ENCODE measurements at regions not wholly inside any gene's neighbourhood (a gene's known extent, or its start where the extent isn't known, plus 50 kb on each side); places are given as distances from the start of the nearest gene placed in this dataset.

- POLR2A ChIA-PET = no interaction called here
- H3K4me3 ChIP-seq (ENCODE audit: low read depth, low read length) = no peak overlapping the region
- CTCF ChIA-PET = no interaction called here
- DNase-seq (ENCODE audit: low read depth, low spot score) = no peak
- H3K9me3 ChIP-seq (ENCODE audit: control insufficient read depth, insufficient read depth, low read length) = no peaks in the 10 kb centered on the region
- no peak overlapping the region for H3K27ac ChIP-seq (ENCODE audit: low read depth, low read length)
- no peaks in the 10 kb centered on the region for H3K27me3 ChIP-seq (ENCODE audit: control insufficient read depth, insufficient read depth, low read length)
- no peak for TF ChIP-seq CTCF (IDR thresholded peaks at IDR 0.05; ENCODE audit: low read depth, low read length)
These were observed 380.5 kb downstream of the IDS start for GRCh38 chrX:149124526-149125108.

GRCh38 chrX:149121206-149121920 is 383.7 kb downstream of the IDS start:
- no peak overlapping the region for H3K4me3 ChIP-seq (ENCODE audit: low read depth, low read length)
- no peak for DNase-seq (ENCODE audit: low read depth, low spot score)
- POLR2A ChIA-PET = no interaction called here
- no peaks in the 10 kb centered on the region for H3K27me3 ChIP-seq (ENCODE audit: control insufficient read depth, insufficient read depth, low read length)
- CTCF ChIA-PET = no interaction called here
- no peak overlapping the region for H3K27ac ChIP-seq (ENCODE audit: low read depth, low read length)
- no peak for TF ChIP-seq CTCF (IDR thresholded peaks at IDR 0.05; ENCODE audit: low read depth, low read length)
- no peaks in the 10 kb centered on the region for H3K9me3 ChIP-seq (ENCODE audit: control insufficient read depth, insufficient read depth, low read length)

GRCh38 chrX:149120459-149120858 is 384.6 kb downstream of the IDS start:
- POLR2A ChIA-PET = no interaction called here
- no peaks in the 10 kb centered on the region for H3K27me3 ChIP-seq (ENCODE audit: control insufficient read depth, insufficient read depth, low read length)
- H3K9me3 ChIP-seq (ENCODE audit: control insufficient read depth, insufficient read depth, low read length) = no peaks in the 10 kb centered on the region
- no peak for DNase-seq (ENCODE audit: low read depth, low spot score)
- no peak overlapping the region for H3K4me3 ChIP-seq (ENCODE audit: low read depth, low read length)
- no peak for TF ChIP-seq CTCF (IDR thresholded peaks at IDR 0.05; ENCODE audit: low read depth, low read length)
- H3K27ac ChIP-seq (ENCODE audit: low read depth, low read length) = no peak overlapping the region
- CTCF ChIA-PET = no interaction called here

GRCh38 chrX:149114874-149115273 is 390.2 kb downstream of the IDS start:
- Histone ChIP-seq H3K27ac (ENCODE audit: low read depth, low read length) (no peak overlapping the region), H3K4me3 (ENCODE audit: low read depth, low read length) (no peak overlapping the region), H3K27me3 (ENCODE audit: control insufficient read depth, insufficient read depth, low read length) (no peaks in the 10 kb centered on the region), H3K9me3 (ENCODE audit: control insufficient read depth, insufficient read depth, low read length) (peaks cover 5% of the 10 kb centered on the region; the same call in 1 of the 2 replicates)
- ChIA-PET CTCF (no interaction called here), POLR2A (no interaction called here)
- no peak for TF ChIP-seq CTCF (IDR thresholded peaks at IDR 0.05; ENCODE audit: low read depth, low read length)
- DNase-seq (ENCODE audit: low read depth, low spot score) = no peak

- no peak for DNase-seq (ENCODE audit: low read depth, low spot score)
- POLR2A ChIA-PET = no interaction called here
- Histone ChIP-seq H3K4me3 (ENCODE audit: low read depth, low read length) (no peak overlapping the region), H3K27ac (ENCODE audit: low read depth, low read length) (no peak overlapping the region), H3K9me3 (ENCODE audit: control insufficient read depth, insufficient read depth, low read length) (peaks cover 5% of the 10 kb centered on the region; the same call in 1 of the 2 replicates), H3K27me3 (ENCODE audit: control insufficient read depth, insufficient read depth, low read length) (no peaks in the 10 kb centered on the region)
- TF ChIP-seq CTCF (IDR thresholded peaks at IDR 0.05; ENCODE audit: low read depth, low read length) = no peak
- CTCF ChIA-PET = no interaction called here
These were observed 391.1 kb downstream of the IDS start for GRCh38 chrX:149114001-149114400.

Measured in AG04450 (cell line).